ENCODE measurements at regions not wholly inside any gene's neighbourhood (a gene's known extent, or its start where the extent isn't known, plus 50 kb on each side); places are given as distances from the start of the nearest gene placed in this dataset.
A peak's percentile ranks its signal among the peaks of the same experiment; 100 is the strongest.
"Not testable (repeated sequence)": the region's sequence is repeated elsewhere in the genome, so short reads cannot be mapped to it uniquely, and the experiment has no call there.

- DNase-seq (ENCODE audit: low spot score) = no peak
Measured at GRCh38 chr4:103998756-103999155, 279.0 kb upstream of the TACR3 start.

GRCh38 chr4:103996637-103997036 lies 276.9 kb upstream of the TACR3 start:
- DNase-seq (ENCODE audit: low spot score) = peak; percentile 93

DNA sequence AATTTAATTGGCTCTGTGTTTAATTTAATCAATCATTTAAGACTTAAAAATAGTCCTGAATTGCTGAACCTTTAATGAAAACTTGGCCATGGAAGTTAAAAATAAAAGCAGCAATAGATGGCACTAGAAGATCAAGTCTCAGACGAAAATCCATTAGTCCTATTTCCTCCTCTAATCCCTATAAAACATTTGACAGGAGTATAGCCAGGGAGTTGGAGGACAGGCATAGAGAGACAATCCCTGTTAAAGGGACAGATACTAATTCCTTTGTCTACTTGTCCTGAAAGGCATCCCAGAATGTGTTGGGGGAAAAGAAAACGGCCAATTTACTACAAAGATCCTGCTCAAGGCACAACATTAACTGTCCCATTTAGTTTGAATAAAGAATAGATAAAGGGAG lies 276.3 kb upstream of the TACR3 start:
- DNase-seq (ENCODE audit: low spot score) = peak; percentile 66

GRCh38 chr4:103994059-103994458 lies 274.3 kb upstream of the TACR3 start:
- peak; percentile 30 for DNase-seq (ENCODE audit: low spot score)

- DNase-seq (ENCODE audit: low spot score) = no peak
Measured at GRCh38 chr4:103982454-103982853, 262.7 kb upstream of the TACR3 start.

DNA sequence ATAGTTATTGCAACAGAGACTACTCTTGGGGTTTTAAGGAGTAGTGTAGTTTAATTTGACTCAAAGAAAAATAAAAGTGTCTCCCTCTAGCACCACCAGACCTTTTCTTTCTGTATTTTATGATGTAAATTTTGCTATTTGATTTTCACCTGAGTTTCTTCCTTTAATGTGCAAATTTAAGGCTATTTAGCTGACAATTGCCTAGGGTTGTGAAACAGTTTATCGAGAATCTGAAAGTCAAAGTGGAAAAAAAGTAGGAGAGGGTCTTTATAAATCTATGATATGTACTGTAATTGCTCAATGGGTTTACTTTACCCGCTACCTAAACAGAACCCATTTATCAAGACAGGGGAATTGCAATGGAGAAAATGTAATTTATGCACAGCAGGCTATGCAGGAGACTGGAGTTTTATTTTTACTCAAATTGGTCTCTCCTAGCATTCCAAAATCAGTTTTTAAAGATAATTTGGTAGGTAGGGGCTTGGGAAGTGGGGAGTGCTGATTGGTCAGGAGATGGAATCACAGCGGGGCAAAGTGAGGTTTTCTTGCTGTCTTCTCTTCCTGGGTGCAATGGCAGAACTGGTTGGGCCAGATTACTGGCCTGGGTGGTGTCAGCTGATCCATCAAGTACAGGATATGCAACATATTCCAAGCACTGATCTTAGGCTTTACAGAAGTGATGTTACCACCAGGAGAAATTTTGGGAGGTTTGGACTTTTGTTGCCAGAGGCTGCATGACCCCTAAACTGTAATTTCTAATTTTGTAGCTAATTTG lies 228.6 kb upstream of the TACR3 start:
- no peak for DNase-seq (ENCODE audit: low spot score)

GRCh38 chr4:103947617-103948016 lies 227.8 kb upstream of the TACR3 start:
- DNase-seq (ENCODE audit: low spot score) = no peak

DNA sequence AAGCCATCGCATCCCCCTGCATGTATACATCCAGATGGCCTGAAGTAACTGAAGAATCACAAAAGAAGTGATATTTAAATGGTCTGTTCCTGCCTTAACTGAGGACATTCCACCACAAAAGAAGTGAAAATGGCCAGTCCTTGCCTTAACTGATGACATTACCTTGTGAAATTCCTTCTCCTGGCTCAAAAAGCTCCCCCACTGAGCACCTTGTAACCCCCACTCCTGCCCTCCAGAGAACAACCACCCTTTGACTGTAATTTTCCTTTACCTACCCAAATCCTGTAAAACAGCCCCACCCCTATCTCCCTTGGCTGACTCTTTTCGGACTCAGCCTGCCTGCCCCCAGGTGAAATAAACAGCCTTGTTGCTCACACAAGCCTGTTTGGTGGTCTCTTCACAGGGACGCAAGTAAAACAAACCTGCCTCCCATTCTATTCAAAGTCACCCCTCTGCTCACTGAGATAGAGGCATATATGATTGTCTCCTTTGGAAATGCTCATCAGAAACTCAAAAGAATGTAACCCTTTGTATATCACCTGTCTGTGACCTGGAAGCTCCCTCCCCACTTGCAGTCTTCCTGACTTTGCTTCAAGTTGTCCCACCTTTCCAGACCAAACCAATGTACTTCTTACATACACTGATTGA lies 227.0 kb upstream of the TACR3 start:
- DNase-seq (ENCODE audit: low spot score) = not testable (repeated sequence)

DNA sequence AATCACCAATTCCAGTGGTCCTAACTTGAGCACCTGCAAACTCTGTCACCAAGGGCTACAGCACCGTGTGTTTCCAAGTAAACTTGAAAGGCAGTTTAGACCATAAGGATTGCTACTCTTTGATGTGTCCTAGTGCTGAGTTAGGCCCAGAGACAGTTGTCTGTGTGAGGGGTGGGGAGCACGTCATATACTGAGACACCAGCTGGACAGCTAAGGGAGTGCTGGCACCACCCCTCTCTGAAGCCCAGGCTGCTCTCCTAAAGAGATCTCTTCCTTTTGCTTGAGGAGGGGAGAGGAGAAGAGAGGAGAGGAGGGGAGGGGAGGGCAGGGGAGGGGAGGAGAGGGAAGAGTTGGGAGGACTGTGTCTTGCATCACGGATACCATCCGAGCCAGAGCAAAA lies 218.7 kb upstream of the TACR3 start:
- no peak for DNase-seq (ENCODE audit: low spot score)

DNA sequence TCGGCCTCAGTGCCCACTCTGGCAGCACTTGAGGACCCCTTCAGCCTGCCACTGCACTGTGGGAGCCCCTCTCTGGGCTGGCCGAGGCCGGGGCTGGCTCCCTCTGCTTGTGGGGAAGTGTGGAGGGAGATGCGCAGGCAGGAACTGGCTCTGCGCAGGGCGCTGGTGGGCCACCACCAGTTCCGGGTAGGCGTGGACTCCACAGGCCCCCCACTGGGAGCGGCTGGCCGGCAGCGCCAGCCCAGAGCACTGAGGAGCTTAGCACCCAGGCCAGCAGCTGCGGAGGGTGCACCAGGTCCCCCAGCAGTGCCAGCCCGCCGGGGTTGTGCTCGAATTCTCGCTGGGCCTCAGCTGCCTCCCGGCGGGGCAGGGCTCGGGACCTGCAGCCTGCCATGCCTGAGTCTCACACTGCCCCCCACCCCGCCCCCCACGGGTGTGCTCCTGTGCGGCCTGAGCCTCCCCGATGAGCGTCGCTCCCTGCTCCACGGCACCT lies 216.9 kb upstream of the TACR3 start:
- no peak for DNase-seq (ENCODE audit: low spot score)

GRCh38 chr4:103934178-103934789 lies 214.5 kb upstream of the TACR3 start:
- peak; percentile 18 for DNase-seq (ENCODE audit: low spot score)

DNA sequence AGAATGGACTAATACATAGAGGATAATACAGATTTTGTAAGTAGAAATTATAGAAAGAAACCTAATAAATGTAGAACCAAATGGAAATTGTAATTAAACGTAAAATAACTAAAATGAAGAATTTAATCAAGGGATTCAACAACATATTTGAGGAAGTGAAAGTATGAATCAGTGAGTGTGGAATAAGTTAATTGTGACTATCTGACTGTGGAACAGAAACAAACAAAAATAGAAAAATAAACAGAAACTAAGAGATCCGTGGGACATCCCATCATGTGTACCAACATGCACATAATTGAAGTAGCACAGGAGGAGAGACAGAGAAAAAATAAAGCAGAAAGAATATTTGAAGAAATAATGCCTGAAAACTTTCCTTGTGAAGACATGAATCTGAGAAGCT lies 208.6 kb upstream of the TACR3 start:
- no peak for DNase-seq (ENCODE audit: low spot score)

DNA sequence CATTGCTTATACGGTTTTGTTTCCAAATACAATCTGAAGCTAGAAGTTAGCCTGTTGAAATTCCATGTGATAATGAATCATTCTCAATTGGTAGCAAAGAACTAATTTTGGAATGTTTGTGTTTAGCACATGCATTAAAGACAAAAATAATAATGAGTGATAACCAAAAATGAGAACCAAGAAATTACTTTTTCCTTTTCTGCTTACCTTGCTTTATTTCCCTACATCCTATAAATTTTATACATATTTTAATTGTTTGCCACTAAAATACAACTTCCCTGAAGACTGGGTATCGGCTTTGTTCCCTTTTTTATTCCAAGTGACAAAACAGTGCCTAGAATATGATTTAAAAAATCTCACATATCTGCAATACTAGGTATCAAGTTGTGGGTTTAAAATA lies 203.8 kb upstream of the TACR3 start:
- no peak for DNase-seq (ENCODE audit: low spot score)

DNA sequence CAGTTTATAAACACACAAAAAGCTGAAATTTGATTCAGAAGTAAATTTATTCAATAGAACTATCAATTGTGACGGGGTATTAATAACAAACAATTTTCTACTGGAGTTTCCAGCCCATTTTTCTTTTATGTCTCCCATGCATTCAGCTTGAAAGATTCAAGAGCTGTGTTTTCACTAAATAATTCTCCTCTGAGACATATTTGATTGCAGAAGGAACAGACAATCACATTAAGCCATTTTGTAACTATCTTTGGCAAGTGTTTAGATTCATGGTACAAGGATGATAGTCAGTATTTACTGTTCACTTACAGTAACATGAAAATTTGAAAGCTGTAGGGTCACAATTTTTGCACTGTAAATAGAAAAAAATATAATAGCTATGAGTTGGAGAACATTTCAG lies 198.4 kb upstream of the TACR3 start:
- DNase-seq (ENCODE audit: low spot score) = no peak

- DNase-seq (ENCODE audit: low spot score) = peak; percentile 29
Measured at GRCh38 chr4:103915224-103915869, 195.6 kb upstream of the TACR3 start.

DNA sequence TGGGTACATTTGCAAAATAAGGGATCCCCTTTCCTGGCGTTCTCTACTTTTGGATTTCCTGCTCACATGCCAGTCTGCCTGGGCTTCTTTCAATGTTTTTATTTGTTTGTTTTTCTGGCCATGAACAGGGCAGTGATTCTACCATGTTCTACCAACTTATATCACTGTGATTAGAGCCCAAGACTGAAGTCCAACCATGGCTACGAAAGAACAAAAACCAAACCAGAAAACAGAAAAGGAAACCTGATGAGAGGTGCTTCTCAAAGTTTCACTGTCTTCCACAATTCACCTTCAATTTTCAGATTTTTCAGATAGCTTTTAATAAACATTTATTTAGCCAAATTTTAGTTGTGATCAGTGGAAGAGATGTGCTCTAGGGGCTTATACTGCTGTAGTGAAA lies 187.6 kb upstream of the TACR3 start:
- DNase-seq (ENCODE audit: low spot score) = no peak

DNA sequence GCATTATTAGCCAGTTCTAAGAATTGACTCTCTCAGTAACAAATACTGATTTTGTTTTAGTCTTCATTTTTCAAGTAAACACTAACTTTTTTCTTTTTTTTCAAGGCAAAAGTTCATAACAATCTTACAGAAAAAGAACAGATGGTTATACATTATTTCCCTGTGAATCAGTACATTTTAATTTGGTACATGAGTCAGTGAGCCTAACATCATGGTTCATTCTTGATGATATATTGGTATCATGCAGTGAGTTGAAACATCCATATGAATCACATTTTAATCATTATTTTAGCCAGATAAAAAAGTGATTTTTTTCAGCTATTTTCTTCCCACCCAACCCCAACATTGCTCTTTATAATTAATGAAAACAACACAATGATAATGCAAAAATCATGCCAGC lies 184.3 kb upstream of the TACR3 start:
- no peak for DNase-seq (ENCODE audit: low spot score)

GRCh38 chr4:103902730-103903129 lies 182.9 kb upstream of the TACR3 start:
- no peak for DNase-seq (ENCODE audit: low spot score)

DNA sequence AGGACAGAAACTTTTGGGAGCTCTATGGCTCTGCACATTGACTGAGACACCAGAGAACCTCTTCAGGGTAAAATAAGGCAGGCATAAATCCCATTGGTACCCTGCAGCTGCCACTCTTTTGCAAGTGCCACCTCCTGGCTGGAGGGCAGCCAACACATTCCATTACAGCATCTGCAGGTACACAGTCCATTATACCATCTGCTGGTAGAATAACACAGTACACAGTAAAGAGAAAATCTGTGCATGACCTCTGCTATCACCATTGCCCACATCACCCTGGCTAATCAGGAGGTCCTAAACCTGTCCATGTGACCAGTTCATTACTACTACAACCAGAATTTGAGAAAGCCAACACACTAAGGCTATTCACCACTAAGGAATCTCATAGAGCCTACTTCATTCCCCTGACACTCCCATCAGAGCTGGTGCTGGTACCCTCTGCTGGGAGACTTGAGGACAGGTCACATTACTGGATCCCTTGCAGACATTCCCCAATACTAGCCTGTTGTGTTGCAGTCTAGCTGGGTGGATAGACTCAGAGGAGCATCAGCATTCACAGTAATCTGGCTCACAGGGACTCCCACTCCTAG lies 176.2 kb upstream of the TACR3 start:
- no peak for DNase-seq (ENCODE audit: low spot score)

DNA sequence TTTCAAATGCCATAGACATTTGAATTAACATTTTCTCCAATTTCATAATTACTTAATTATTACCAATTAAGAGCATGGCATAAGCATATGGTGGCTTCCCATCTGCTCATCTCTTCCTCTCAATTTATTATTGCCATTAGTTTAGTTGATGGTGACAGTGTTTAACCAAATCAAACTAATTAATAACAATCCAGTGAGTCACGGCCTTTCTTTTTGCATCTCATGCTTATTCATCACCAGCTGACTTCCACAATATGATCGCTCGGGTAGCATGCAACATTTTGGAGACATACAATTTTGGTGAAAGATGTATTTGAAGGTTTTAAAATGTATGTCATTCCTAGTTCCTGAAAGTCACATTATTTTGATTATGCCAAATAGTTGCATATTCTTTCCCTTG lies 172.8 kb upstream of the TACR3 start:
- no peak for DNase-seq (ENCODE audit: low spot score)

GRCh38 chr4:103887191-103887590 lies 167.4 kb upstream of the TACR3 start:
- DNase-seq (ENCODE audit: low spot score) = peak; percentile 7

DNA sequence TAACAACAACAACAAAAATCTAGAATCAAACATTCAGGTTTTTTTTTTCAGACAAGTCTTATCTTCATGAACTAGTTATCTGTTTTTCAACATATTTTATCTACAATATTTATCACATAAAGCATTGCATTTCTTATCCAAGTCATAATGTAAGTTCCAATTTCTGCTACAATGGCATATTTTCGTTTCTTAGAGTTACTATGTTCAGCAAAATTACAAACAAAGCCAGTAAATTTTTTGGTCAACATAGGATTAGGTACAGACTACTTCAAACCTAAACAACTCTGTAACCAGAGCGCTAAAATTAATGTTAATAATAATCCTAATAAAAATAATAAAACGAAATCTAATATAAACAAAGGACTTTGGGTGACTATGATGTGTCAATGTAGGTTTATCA lies 165.4 kb upstream of the TACR3 start:
- DNase-seq (ENCODE audit: low spot score) = no peak

All from H4 (cell line).